GM19035 (cell line): ENCODE measurements at regions not wholly inside any gene's neighbourhood (a gene's known extent, or its start where the extent isn't known, plus 50 kb on each side); places are given as distances from the start of the nearest gene placed in this dataset.
"Not testable (repeated sequence)": the region's sequence is repeated elsewhere in the genome, so short reads cannot be mapped to it uniquely, and the experiment has no call there.

ENCODE experiments used
- ATAC-seq: cut with Tn5 transposase; IDR thresholded peaks from one replicate; pipeline ENCODE4 v1.9.1; 2021; ENCODE audit not compliant: unreplicated experiment

GRCh38 chr5:92126182-92126581, 743.1 kb upstream of the ARRDC3 start:
- ATAC-seq = no peak

GRCh38 chr5:92119110-92119509, 736.0 kb upstream of the ARRDC3 start:
- ATAC-seq = no peak

- no peak for ATAC-seq
Observed at GRCh38 chr5:92106808-92107207, 723.7 kb upstream of the ARRDC3 start.

- no peak for ATAC-seq
Observed at GRCh38 chr5:92104126-92104525, 721.0 kb upstream of the ARRDC3 start.

DNA sequence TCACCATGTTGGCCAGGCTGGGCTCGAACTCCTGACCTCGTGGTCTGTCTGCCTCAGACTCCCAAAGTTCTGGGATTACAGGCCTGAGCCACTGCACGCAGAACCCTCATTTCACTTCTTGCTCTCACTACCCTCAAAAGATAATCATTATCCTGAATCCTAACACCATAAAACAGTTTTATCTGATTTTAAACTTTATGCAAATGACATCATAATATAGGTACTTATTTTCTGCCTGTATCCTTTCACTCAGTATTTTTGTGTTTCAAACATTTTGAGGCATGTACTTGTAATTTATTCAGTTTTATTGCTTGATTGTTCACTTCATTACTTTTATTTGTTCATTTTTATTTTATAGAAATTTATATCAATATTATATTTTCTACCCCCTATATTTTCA, 719.2 kb upstream of the ARRDC3 start:
- ATAC-seq = no peak

- ATAC-seq = no peak
Observed at GRCh38 chr5:92092239-92092638, 709.1 kb upstream of the ARRDC3 start.

GRCh38 chr5:92086059-92086811, 703.1 kb upstream of the ARRDC3 start:
- ATAC-seq = no peak

DNA sequence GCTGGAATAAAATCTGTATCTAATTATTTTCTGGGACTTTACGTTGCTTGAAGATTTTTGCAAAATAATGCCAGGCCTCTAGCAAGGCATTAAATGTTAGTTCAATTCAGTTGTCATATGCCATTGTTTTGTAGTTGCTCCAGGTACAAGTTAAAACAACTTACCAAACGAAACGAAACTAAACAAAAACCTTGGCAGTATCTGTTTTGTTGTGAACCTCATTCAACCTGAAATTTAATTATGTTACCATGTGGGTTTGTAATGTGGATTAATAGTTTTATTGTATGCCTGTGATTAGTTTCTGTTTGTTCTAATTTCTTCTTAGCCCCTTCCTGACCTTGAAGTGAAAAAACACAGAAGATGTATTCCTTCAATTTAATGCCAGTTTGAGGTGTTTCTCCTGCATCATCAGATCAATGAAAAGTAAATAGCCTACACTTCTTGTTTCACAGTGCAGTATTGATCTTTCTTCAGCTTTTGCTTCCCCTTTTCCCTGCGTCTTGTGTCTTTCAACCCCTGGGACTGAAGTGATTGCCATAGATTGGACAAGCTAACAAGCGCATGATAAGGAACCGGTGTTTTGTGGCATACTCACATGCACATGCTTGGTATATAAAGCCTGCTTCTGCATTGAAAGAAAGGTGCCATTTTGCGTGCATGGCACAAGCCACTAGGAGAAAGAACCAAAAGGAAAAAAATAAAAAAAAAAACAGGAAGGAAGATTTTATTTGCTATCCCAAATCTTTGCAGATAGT, 699.0 kb upstream of the ARRDC3 start:
- ATAC-seq = no peak

DNA sequence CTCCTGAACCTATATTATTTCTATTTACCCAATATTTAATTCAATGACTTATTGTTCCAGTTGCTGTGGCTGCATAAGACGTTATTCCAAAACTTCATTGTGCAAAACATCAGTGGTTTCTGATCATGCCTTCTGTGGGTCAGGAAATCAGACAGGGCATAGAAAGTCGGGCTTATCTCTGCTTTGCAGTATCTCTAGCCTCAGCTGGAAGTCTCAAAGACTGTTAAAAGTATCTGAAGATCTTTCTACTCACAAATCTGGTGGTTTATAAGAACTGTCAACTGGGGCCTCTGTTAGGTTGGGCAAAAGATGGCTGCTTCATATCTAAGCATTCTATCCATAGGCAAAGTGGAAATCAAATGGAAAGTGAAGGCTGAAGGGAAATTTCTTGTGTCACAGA, 687.7 kb upstream of the ARRDC3 start:
- no peak for ATAC-seq

DNA sequence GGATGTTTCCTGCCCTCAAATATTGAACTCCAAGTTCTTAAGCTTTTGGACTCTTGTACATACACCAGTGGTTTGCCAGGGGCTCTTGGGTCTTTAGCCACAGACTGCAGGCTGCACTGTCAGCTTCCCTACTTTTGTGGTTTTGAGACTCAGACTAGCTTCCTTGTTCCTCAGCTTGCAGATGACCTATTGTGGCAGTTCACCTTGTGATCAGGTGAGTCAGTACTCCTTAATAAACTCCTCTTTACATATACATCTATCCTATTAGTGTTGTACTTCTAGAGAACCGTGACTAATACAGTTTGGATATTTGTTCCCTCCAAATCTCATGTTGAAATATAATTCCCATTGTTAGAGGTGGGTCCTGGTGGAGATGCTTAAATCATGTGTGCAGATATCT, 681.9 kb upstream of the ARRDC3 start:
- no peak for ATAC-seq

GRCh38 chr5:92051741-92052140, 668.6 kb upstream of the ARRDC3 start:
- ATAC-seq = no peak

DNA sequence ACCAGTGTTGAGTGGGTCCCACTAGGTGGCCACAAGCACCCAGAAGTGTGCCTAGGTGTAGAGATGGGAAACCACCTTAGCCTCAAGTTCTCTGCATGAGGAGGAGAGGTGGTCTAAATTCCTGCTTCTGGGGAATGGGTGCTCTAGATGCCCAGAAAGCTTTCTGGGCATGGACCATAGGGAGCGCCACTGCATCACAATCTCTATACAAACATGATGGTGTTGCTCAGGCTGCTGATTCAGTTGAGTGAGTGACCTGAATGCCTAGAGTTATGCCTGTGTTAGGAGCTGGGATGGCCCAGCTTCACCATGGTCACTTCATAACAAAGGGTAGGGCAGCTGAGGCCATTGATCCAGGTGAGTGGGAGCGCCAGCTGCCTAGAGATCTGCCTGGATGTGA, 667.9 kb upstream of the ARRDC3 start:
- no peak for ATAC-seq

GRCh38 chr5:92041911-92042660, 659.0 kb upstream of the ARRDC3 start:
- ATAC-seq = no peak

DNA sequence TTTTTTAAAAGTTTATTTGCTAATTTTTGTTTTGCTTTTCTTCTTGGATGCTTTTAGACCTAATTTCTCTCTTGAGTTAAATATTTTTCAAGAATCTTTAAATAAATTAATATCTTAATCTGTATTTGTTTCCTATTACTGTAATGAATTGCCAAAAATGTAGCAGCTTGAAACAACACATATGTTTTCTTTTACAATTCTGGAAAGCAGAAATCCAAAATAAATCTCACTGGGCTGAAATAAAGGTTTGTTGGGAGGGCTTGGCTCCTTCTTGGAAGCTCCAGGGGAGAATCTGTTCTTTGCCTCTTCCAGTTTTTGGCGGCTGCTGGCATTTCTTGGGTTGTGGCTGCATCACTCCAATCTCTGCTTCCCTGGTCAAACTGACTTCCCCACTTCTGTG, 658.1 kb upstream of the ARRDC3 start:
- ATAC-seq = no peak

- ATAC-seq = not testable (repeated sequence)
Observed at GRCh38 chr5:92029792-92030191, 646.7 kb upstream of the ARRDC3 start.

DNA sequence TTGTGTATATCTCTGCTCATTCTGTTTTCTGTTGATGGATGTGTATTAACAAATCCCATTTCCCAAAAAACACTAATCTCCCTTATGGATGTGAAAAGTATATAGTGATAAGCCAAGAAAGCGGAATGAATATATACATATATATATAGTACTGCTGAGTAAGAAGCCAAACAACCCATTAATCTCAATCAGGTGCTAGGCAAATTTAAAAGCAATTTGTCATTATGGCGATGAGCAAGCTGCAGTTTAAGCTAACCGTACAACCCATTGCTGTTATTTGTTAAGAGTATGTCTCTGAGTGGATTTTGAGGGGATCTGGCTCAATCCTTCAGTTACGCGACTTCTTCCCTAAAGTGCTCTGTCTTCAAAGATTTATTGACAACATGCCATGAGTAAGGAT, 640.4 kb upstream of the ARRDC3 start:
- ATAC-seq = no peak

- no peak for ATAC-seq
Observed at GRCh38 chr5:92023141-92023471, 640.0 kb upstream of the ARRDC3 start.

- ATAC-seq = no peak
Observed at GRCh38 chr5:92022415-92023140, 639.5 kb upstream of the ARRDC3 start.

GRCh38 chr5:92019376-92019990, 636.4 kb upstream of the ARRDC3 start:
- ATAC-seq = no peak

- ATAC-seq = no peak
Observed at GRCh38 chr5:92017776-92018175, 634.7 kb upstream of the ARRDC3 start.

- not testable (repeated sequence) for ATAC-seq
Observed at GRCh38 chr5:92011845-92012244, 628.7 kb upstream of the ARRDC3 start.
